Panc1 (cell line): ENCODE measurements at regions not wholly inside any gene's neighbourhood (a gene's known extent, or its start where the extent isn't known, plus 50 kb on each side); places are given as distances from the start of the nearest gene placed in this dataset.

ENCODE experiments used
- ATAC-seq: fragments of 200-7000 bp; cut with Tn5 transposase; 2 replicates; pipeline ENCODE4 v1.9.1; 2020; ENCODE audit warnings: mild to moderate bottlenecking, moderate library complexity
- BruUV-seq: library from RNA; stranded (reverse); fragments of 400-500 nt; replicated peaks from 2 replicates; lab custom pipeline; 2021; lab: Mats Ljungman, UMichigan
- CTCF ChIA-PET: fragments of 300-600 bp; sonication (Branson Sonifier 250); formaldehyde crosslinking; loops from one replicate; lab custom pipeline; 2022; ENCODE audit warnings: antibody characterized with exemption; lab: Charles Lee
- POLR2A ChIA-PET: fragments of 300-600 bp; sonication (Branson Sonifier 250); formaldehyde crosslinking; loops from one replicate; lab custom pipeline; 2022; ENCODE audit warnings: antibody characterized with exemption; lab: Charles Lee
- DNase-seq: peaks from one replicate; pipeline ENCODE4 v3.0.0-alpha.2; 2010; ENCODE audit warnings: low read depth, low spot score
- H3K27ac ChIP-seq: 2 replicates; pipeline ENCODE4 v1.5.1; 2011; ENCODE audit warnings: mild to moderate bottlenecking, low read length, inconsistent platforms
- H3K27me3 ChIP-seq: fragments of 200-500 bp; sonication (Bioruptor generic); 2 replicates; pipeline ENCODE4 v1.6.0; 2014; ENCODE audit warnings: low read length, inconsistent platforms; ENCODE audit not compliant: control insufficient read depth, insufficient read depth
- H3K36me3 ChIP-seq: fragments of 200-500 bp; sonication (Bioruptor generic); 2 replicates; pipeline ENCODE4 v1.5.1; 2014; ENCODE audit warnings: inconsistent platforms, mild to moderate bottlenecking, low read length, moderate library complexity; ENCODE audit not compliant: control insufficient read depth, insufficient read depth
- H3K4me1 ChIP-seq: 2 replicates; pipeline ENCODE4 v1.5.1; 2011; ENCODE audit warnings: inconsistent platforms, mild to moderate bottlenecking, low read length, moderate library complexity; ENCODE audit not compliant: control insufficient read depth, insufficient read depth
- H3K4me3 ChIP-seq, 2 experiments: 2 replicates each; pipeline ENCODE4 v1.5.1; 2011 to 2012; ENCODE audit warnings: low read depth in 2 of 2, low read length in 2 of 2, mild to moderate bottlenecking in 2 of 2, inconsistent platforms in 1 of 2, moderate library complexity in 1 of 2
- H3K9me3 ChIP-seq: fragments of 200-500 bp; sonication (Bioruptor generic); 2 replicates; pipeline ENCODE4 v1.5.1; 2014; ENCODE audit warnings: low read depth, mild to moderate bottlenecking, inconsistent platforms, low read length, moderate library complexity; ENCODE audit not compliant: control insufficient read depth, insufficient read depth
- POLR2AphosphoS5 ChIP-seq: IDR thresholded peaks from 2 replicates; pipeline ENCODE4 v1.6.1; 2012; ENCODE audit warnings: mild to moderate bottlenecking, low read depth, low read length, moderate library complexity
- REST ChIP-seq, 2 experiments: IDR thresholded peaks; 2 replicates each; pipeline ENCODE4 v1.6.1; 2011 to 2012; ENCODE audit warnings: low read depth in 2 of 2, control low read depth in 1 of 2, low read length in 1 of 2, mild to moderate bottlenecking in 1 of 2, moderate library complexity in 1 of 2; ENCODE audit not compliant: insufficient read depth in 1 of 2
- SIN3A ChIP-seq: IDR thresholded peaks from 2 replicates; pipeline ENCODE4 v1.6.1; 2012; ENCODE audit warnings: low read depth, mild to moderate bottlenecking, low read length, moderate library complexity, borderline replicate concordance; ENCODE audit not compliant: insufficient read depth
- TCF7L2 ChIP-seq: IDR thresholded peaks from 2 replicates; pipeline ENCODE4 v1.6.1; 2011; ENCODE audit warnings: mild to moderate bottlenecking, low read depth, low read length, inconsistent platforms
- in situ Hi-C: cut with HindIII; loops from 2 replicates; pipeline ENCODE4 v1.10.0; 2016; ENCODE audit warnings: low sequenced_read_pairs, low pct_unique_long_range_greater_than_20kb
- intact Hi-C: fragments of 100-400 bp; cut with micrococcal nuclease; formaldehyde crosslinking; loops from one replicate; pipeline ENCODE4 v1.10.0; 2022; ENCODE audit not compliant: unreplicated experiment
- TF ChIP-seq, protein P1 (sequence below): fragments of 450-650 bp; IDR thresholded peaks from 2 replicates; pipeline ENCODE4 v1.5.1; 2017; ENCODE audit warnings: mild to moderate bottlenecking

DNA sequence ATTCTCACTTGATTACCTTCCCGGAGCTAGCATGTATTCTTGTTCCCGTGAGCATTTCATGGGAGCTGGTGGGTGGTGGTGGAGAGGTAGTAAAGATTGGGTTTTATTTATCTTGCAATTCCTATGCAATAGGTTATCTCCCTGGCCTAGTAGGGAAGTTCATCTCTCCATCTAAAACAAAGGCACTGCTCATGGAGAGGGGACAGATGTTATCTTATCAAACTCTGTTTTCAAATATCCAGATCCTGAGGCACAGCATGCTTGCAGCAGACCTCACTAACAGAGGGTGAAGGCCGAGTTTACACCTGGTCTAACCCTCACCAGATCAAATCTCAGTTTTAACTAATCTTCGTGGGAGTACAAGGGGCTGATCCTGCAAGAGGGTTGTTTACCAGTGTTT, 98.9 kb downstream of the CYRIA start:
- DNase-seq: no peak
- Histone ChIP-seq H3K4me1 (no peaks in the 10 kb centered on the region), H3K4me3 (no peak overlapping the region), H3K27ac (no peak overlapping the region), H3K36me3 (no peaks in the 10 kb centered on the region), H3K27me3 (no peaks in the 10 kb centered on the region), H3K9me3 (no peaks in the 10 kb centered on the region)
- intact Hi-C loops: no loop called here
- in situ Hi-C loops: no loop called here
- TF ChIP-seq POLR2AphosphoS5 (no peak), SIN3A (no peak), TCF7L2 (no peak), REST (IDR thresholded peaks at IDR 0.05; ENCODE audit: insufficient read depth in 1 of 2, low read depth in 2 of 2, low read length in 1 of 2) (no peak)
- TF ChIP-seq, protein P1, sequence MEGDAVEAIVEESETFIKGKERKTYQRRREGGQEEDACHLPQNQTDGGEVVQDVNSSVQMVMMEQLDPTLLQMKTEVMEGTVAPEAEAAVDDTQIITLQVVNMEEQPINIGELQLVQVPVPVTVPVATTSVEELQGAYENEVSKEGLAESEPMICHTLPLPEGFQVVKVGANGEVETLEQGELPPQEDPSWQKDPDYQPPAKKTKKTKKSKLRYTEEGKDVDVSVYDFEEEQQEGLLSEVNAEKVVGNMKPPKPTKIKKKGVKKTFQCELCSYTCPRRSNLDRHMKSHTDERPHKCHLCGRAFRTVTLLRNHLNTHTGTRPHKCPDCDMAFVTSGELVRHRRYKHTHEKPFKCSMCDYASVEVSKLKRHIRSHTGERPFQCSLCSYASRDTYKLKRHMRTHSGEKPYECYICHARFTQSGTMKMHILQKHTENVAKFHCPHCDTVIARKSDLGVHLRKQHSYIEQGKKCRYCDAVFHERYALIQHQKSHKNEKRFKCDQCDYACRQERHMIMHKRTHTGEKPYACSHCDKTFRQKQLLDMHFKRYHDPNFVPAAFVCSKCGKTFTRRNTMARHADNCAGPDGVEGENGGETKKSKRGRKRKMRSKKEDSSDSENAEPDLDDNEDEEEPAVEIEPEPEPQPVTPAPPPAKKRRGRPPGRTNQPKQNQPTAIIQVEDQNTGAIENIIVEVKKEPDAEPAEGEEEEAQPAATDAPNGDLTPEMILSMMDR: no peak
- no TSS peak for BruUV-seq
- no peak for ATAC-seq
- CTCF ChIA-PET: no interaction called here
- POLR2A ChIA-PET: no interaction called here

GRCh38 chr2:16565481-16565880, 100.2 kb downstream of the CYRIA start:
- TF ChIP-seq REST (IDR thresholded peaks at IDR 0.05; ENCODE audit: insufficient read depth in 1 of 2, low read depth in 2 of 2, low read length in 1 of 2) (no peak), TCF7L2 (no peak), POLR2AphosphoS5 (no peak), SIN3A (no peak)
- TF ChIP-seq, protein P1: no peak
- Histone ChIP-seq H3K4me3 (no peak overlapping the region), H3K4me1 (no peaks in the 10 kb centered on the region), H3K27ac (no peak overlapping the region), H3K36me3 (no peaks in the 10 kb centered on the region), H3K9me3 (no peaks in the 10 kb centered on the region), H3K27me3 (no peaks in the 10 kb centered on the region)
- no TSS peak for BruUV-seq
- in situ Hi-C loops (no loop called here), intact Hi-C loops (no loop called here)
- ChIA-PET CTCF (no interaction called here), POLR2A (no interaction called here)
- ATAC-seq (no peak), DNase-seq (no peak)
